Ramos (cell line): ENCODE measurements at regions not wholly inside any gene's neighbourhood (a gene's known extent, or its start where the extent isn't known, plus 50 kb on each side); places are given as distances from the start of the nearest gene placed in this dataset.

ENCODE experiments used
- in situ Hi-C: fragments of 300-500 bp; cut with MboI; formaldehyde crosslinking; loops from one replicate; pipeline ENCODE4 v1.14.3; 2022; ENCODE audit warnings: low sequenced_read_pairs; ENCODE audit not compliant: unreplicated experiment

- in situ Hi-C loops = no loop called here
These were observed 206.7 kb downstream of the LACC1 start for GRCh38 chr13:44086389-44086788.

GRCh38 chr13:44088411-44088810 is 208.7 kb downstream of the LACC1 start:
- in situ Hi-C loops = no loop called here

DNA sequence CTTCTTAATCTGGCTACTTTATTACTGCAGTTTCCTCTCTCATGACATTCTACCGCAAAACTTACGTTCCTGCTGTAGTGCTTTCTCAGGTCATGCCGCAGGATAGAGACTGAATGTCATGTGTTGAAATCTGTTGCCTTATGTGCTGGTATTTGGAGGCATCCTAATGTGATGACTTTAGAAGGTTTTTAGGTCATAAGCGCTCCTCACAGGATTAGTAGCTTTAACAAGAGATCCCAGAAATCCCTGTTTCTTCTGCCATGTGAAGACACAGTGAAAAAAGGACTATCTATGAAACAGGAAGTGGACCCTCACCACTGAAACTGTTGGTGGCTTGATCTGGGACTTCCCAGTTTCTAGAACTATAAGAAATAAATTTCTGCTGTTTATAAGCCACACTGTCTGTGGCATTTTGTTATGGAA is 209.3 kb downstream of the LACC1 start:
- in situ Hi-C loops = no loop called here

GRCh38 chr13:44089452-44089851 is 209.7 kb downstream of the LACC1 start:
- in situ Hi-C loops = no loop called here

DNA sequence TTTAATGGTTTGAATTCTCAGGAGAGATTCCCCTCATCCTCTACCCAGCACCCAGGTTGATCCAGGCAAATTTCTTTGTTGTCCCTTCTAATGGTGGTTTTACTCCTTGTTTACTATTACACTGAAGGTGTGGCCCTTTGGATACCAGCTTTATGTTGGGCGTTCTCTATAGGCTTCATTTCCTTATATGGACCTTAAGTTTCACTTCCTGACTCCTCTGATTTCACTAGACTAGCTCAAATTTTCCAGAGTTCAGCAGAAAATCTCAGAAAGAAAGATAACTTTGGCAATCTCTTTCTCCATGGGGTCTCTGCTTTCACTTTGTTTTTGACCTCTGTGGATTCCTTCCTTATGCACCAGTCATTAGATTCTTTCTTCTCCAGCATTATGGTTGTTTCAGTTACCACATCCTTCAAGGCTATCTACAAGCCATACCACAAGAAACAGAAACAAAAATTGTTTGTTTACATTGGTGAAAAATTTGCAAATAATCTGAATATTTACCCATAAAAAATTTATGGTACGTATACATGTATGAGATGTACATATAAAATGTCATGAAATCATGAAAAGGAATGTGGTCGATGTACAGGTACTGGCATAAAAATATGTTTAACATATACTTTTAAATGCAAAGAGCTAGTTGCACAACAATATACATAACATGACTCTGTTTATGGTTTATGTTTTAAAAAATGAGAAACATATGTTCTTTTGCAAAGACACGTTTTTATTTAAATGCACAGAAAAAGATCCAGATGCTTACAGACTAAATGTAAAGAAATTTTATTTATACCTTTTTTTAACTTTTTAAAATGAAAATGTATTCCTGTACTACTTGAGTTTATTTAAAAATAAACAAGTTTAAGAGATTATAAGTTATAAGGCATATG is 212.6 kb downstream of the LACC1 start:
- in situ Hi-C loops = no loop called here

GRCh38 chr13:44093607-44094564 is 214.2 kb downstream of the LACC1 start:
- in situ Hi-C loops = no loop called here

GRCh38 chr13:44096901-44097300 is 217.2 kb downstream of the LACC1 start:
- in situ Hi-C loops = no loop called here

- in situ Hi-C loops = no loop called here
These were observed 218.9 kb downstream of the LACC1 start for GRCh38 chr13:44098559-44098958.

- in situ Hi-C loops = no loop called here
These were observed 221.8 kb downstream of the LACC1 start for GRCh38 chr13:44101347-44102083.

DNA sequence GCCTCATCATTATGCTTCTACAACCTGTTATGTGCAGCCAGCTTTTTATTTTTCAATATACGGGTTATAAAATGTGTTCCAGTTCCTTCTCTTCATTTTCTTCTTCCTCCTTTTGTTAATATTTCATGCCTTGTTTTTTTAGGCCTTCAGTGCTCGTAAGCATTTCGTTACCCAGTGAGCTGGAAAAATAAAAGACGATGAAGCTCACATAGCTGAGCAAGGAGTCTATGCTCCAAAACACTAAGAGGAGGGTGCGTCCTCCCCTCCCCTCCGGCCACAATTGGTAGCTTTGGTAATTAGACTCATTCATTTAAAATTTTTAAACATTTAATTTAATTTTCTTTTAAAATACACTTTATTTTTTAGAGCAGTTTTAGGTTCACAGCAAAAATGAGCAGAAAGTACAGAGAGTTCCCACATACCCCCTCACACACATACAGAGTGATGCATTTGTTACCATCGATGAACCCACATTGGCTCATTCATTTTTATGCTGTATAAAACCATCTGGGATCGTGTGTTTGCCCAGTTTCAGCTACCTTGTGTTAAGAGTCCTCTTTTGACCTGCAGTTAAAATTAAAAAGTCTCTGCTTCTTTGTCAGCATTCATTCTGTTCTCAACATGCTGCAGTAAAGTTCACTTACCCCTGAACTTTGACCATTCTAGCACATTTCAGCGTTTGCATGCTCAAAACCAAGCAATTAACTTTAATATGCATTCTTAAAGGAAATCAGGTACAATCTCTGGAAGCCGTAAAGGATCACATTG is 223.9 kb downstream of the LACC1 start:
- in situ Hi-C loops = no loop called here

- in situ Hi-C loops = no loop called here
These were observed 224.4 kb downstream of the LACC1 start for GRCh38 chr13:44104197-44104490.

- in situ Hi-C loops = no loop called here
These were observed 225.3 kb downstream of the LACC1 start for GRCh38 chr13:44104969-44105368.

DNA sequence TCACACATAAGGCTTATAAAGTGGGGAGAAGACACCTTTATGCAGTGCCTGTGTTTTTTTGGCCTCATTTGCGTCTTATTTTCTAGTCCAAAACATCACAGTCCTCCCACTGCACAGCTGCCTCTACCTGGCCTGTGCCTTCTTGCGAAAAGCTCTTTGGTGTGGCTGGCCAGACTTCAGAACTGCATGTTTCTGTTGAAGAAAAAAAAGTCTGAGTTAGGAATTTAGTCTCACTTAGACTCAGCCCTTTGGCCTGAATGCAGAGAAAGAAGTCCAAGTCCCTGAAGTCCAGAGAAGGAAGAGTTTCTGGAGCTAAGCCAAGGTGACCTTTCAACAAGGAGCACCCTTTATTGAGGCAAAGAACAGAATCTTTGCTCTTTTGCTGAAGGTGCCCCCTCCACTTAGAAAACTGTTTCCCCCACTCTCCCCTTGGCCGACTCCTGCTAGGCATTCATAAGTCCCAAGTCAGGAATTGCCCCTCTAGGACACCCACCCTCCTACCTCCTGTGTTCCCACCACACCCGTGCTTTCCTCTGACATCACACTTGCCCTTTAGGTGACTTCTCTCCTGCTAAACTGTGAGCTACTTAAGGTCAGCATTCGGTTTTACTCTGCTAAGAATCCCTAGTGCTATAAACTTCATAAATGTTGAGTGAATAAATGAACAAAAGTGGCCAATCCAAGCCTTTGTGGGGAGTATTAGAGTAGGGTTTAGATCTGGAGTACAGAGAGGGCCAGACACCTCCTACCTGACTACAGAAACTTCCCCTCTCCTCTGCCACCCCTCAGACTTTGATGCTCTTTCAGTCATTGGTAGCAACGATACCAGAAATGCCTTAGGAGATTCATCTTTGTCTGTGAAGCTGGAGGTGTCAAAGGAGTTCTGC is 226.8 kb downstream of the LACC1 start:
- in situ Hi-C loops = no loop called here

DNA sequence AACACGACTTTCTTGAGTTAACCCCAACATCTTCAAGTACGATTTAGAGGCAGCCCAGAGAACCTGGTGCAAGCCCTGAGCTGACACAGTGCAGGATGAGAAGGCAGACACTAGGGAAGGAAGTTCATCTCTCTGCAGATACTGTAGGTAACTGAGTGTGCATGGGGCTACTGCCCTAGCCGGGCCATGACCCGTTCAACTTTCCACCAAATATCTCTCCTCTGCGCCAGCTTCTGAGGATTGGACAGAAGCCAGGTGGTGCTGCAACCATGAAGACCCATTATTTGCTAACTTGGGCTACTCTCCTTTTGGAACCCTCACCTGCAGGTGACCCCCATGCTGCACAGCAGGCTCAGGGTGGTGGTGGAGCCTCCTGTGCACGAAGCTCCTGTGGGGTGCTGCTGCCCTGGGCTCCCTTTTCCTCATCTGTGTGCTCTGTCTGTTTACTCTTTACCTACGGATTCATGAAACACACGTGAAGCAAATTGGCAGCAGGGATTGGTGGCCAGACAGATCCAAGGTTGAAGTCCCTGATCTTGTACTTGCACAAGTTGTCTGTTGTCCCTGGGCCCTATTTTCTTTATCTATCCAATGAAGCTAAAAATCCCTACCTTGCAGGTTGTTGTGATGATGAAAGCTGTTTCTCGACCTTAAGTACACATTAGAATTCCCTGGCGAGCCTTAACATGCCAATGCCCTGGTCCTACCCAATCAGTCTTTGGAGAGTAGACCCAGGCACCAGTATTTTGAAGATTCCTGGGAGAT is 227.8 kb downstream of the LACC1 start:
- in situ Hi-C loops = no loop called here

GRCh38 chr13:44108331-44108858 is 228.7 kb downstream of the LACC1 start:
- in situ Hi-C loops = no loop called here

DNA sequence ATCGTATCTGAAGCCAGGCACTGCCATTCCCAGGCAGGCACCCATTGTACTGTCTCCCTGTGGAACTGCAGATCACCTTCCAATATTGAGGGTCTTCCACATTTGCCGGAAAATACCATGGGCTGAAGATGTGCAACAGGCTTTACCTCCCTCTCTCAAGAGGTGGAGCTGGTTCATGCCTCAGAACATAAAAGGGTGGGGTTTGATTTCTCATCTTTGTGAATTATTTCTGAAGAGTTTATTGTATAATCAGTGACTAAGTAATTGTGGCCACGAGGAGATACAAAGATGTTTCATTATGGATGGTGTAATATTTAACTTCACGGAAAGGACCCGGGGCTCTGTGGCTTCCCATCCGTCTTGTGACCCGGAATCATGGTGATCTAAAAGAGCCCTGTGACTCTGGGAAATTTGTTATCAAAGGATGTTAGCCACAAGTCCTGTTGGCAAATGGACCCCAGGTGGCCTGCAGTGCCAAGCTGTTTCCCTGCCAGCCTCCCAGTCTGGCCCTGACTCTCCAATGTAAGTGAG is 230.5 kb downstream of the LACC1 start:
- in situ Hi-C loops = no loop called here

- in situ Hi-C loops = no loop called here
These were observed 232.0 kb downstream of the LACC1 start for GRCh38 chr13:44111701-44112100.
